Keratinocyte (primary cell): ENCODE measurements at regions not wholly inside any gene's neighbourhood (a gene's known extent, or its start where the extent isn't known, plus 50 kb on each side); places are given as distances from the start of the nearest gene placed in this dataset.

Source experiments
- EZH2 ChIP-seq: IDR thresholded peaks from one replicate; pipeline ENCODE4 v1.6.1; 2012; ENCODE audit warnings: inconsistent platforms, mild to moderate bottlenecking, low read length, moderate library complexity
- TF ChIP-seq, protein P1 (sequence below), 3 experiments: IDR thresholded peaks in 1 of 3; conservative IDR thresholded peaks in 1 of 3; optimal IDR thresholded peaks in 1 of 3; 2 replicates in 2 of 3; 3 replicates in 1 of 3; pipeline versions ENCODE3 to v1.5.1; 2011; ENCODE audit warnings: low read length in 3 of 3, mild to moderate bottlenecking in 3 of 3, moderate library complexity in 2 of 3, control low read depth in 1 of 3, inconsistent platforms in 1 of 3; ENCODE audit not compliant: insufficient read depth in 2 of 3; ENCODE audit errors: extremely low read depth in 1 of 3

DNA sequence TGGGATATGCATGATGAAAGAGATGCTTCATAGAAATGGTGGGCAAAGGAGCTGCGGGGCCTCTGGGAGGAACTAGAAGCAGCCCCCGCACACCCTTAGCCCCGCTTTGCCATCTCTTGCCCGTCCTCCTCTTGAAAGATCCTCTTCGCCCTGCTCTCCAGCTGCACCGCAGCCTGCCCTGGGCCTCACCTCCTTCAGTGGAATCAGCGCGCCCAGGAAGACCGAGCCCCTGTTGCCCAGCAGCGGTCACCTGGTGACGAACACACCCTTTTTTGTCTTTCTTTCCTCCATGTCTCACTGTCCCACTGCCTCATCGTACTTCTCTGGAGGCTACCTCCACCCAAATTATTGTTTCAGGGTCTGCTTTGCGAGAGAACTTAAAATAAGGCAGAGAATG is 807.6 kb downstream of the UQCRFS1 start:
- TF ChIP-seq, protein P1, sequence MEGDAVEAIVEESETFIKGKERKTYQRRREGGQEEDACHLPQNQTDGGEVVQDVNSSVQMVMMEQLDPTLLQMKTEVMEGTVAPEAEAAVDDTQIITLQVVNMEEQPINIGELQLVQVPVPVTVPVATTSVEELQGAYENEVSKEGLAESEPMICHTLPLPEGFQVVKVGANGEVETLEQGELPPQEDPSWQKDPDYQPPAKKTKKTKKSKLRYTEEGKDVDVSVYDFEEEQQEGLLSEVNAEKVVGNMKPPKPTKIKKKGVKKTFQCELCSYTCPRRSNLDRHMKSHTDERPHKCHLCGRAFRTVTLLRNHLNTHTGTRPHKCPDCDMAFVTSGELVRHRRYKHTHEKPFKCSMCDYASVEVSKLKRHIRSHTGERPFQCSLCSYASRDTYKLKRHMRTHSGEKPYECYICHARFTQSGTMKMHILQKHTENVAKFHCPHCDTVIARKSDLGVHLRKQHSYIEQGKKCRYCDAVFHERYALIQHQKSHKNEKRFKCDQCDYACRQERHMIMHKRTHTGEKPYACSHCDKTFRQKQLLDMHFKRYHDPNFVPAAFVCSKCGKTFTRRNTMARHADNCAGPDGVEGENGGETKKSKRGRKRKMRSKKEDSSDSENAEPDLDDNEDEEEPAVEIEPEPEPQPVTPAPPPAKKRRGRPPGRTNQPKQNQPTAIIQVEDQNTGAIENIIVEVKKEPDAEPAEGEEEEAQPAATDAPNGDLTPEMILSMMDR (optimal IDR thresholded peaks at IDR 0.05 in 1 of 3, IDR thresholded peaks at IDR 0.05 in 1 of 3, conservative IDR thresholded peaks at IDR 0.05 in 1 of 3; ENCODE audit: extremely low read depth in 1 of 3, insufficient read depth in 2 of 3, low read length in 3 of 3) = no peak
- TF ChIP-seq EZH2 = no peak
